ENCODE measurements at regions not wholly inside any gene's neighbourhood (a gene's known extent, or its start where the extent isn't known, plus 50 kb on each side); places are given as distances from the start of the nearest gene placed in this dataset.

DNA sequence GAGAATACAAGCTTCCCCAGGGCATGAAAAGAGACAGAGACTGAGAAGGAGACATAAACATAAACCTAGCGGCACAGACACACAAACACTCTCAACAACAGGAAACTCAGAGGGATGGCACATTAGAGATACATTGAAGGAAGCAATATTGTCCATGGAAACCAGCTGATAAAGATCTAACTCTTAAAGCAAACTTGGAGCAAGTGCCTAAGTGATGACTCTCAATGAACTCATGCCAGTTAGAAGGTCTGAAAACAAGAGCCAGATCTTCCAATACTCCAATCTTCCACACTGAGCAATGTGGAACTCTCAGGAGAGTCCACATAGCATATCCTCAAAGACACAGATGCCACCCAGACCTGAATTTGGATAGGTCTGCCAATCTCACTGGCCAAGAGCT, 168.8 kb upstream of the ISX start:
- Histone ChIP-seq H3K9ac (ENCODE audit: control insufficient read depth, extremely low read depth, insufficient read depth, low read length) (no peak overlapping the region), H3K9me3 (ENCODE audit: control insufficient read depth, low read depth, low read length) (no peaks in the 10 kb centered on the region)

DNA sequence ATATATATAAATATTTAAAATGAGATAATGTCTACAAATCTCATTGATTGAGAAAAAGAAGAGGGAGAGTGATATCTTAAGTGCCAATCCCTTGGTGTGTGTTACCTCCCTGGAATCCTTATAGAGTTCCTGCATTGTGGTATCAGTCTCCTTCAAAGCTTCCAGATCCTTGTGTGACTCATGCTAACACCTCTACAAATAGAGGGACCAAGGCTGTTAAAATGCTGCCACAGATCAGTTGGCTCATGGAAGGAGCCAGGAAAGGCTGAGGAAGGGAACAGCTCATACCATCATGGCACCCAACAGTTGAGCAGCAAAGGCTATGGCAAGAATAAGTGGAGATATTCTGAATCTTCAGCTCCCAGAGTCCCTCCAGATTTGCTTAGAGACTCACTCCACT, 163.6 kb upstream of the ISX start:
- no peaks in the 10 kb centered on the region for H3K9me1 ChIP-seq (ENCODE audit: control insufficient read depth, extremely low read depth, insufficient read depth, low read length)
- no peaks in the 10 kb centered on the region for H4K20me1 ChIP-seq (ENCODE audit: control insufficient read depth, extremely low read depth, insufficient read depth, low read length)
- H3K27me3 ChIP-seq (ENCODE audit: control insufficient read depth, extremely low read depth, insufficient read depth, low read length) = no peaks in the 10 kb centered on the region
- H3K4me2 ChIP-seq (ENCODE audit: control insufficient read depth, extremely low read depth, insufficient read depth, low read depth, low read length) = no peak overlapping the region
- TF ChIP-seq CTCF (optimal IDR thresholded peaks at IDR 0.05 in 1 of 3, IDR thresholded peaks at IDR 0.05 in 1 of 3, conservative IDR thresholded peaks at IDR 0.05 in 1 of 3; ENCODE audit: extremely low read depth in 1 of 3, insufficient read depth in 2 of 3, low read length in 3 of 3) = no peak
- TF ChIP-seq EZH2 (IDR thresholded peaks at IDR 0.05; ENCODE audit: low read length) = no peak
- H3K9ac ChIP-seq (ENCODE audit: control insufficient read depth, extremely low read depth, insufficient read depth, low read length) = no peak overlapping the region
- no peaks in the 10 kb centered on the region for H3K9me3 ChIP-seq (ENCODE audit: control insufficient read depth, low read depth, low read length)
- FAIRE-seq = no peak
- no peak overlapping the region for H3K4me3 ChIP-seq (ENCODE audit: control insufficient read depth in 2 of 3, extremely low read depth in 1 of 3, insufficient read depth in 2 of 3, low read depth in 1 of 3, low read length in 3 of 3)
- dilution Hi-C loops (cut with MboI; ENCODE audit: extremely low pct_ligation_motif_present, low sequenced_read_pairs) = no loop called here
- DNase-seq (ENCODE audit: low read depth, low spot score) = no peak
- H2AFZ ChIP-seq (ENCODE audit: control insufficient read depth, low read length) = no peak overlapping the region
- H3K4me1 ChIP-seq (ENCODE audit: control insufficient read depth, extremely low read depth, insufficient read depth, low read length) = no peaks in the 10 kb centered on the region
- H3K27ac ChIP-seq (ENCODE audit: control insufficient read depth, insufficient read depth, low read length) = no peak overlapping the region
- H3K36me3 ChIP-seq (ENCODE audit: control insufficient read depth in 2 of 2, extremely low read depth in 1 of 2, insufficient read depth in 2 of 2, low read length in 2 of 2) = no peaks in the 10 kb centered on the region
- H3K79me2 ChIP-seq (ENCODE audit: control insufficient read depth, insufficient read depth, low read length) = no peaks in the 10 kb centered on the region

More for the DNA sequence above, 168.8 kb upstream of the ISX start:
- dilution Hi-C loops (cut with MboI; ENCODE audit: extremely low pct_ligation_motif_present, low sequenced_read_pairs) = no loop called here
- Histone ChIP-seq H3K9me1 (ENCODE audit: control insufficient read depth, extremely low read depth, insufficient read depth, low read length) (no peaks in the 10 kb centered on the region), H3K79me2 (ENCODE audit: control insufficient read depth, insufficient read depth, low read length) (no peaks in the 10 kb centered on the region), H3K27me3 (ENCODE audit: control insufficient read depth, extremely low read depth, insufficient read depth, low read length) (no peaks in the 10 kb centered on the region), H2AFZ (ENCODE audit: control insufficient read depth, low read length) (no peak overlapping the region), H3K4me2 (ENCODE audit: control insufficient read depth, extremely low read depth, insufficient read depth, low read depth, low read length) (no peak overlapping the region), H4K20me1 (ENCODE audit: control insufficient read depth, extremely low read depth, insufficient read depth, low read length) (no peaks in the 10 kb centered on the region), H3K4me3 (ENCODE audit: control insufficient read depth in 2 of 3, extremely low read depth in 1 of 3, insufficient read depth in 2 of 3, low read depth in 1 of 3, low read length in 3 of 3) (no peak overlapping the region), H3K27ac (ENCODE audit: control insufficient read depth, insufficient read depth, low read length) (no peak overlapping the region), H3K4me1 (ENCODE audit: control insufficient read depth, extremely low read depth, insufficient read depth, low read length) (no peaks in the 10 kb centered on the region), H3K36me3 (ENCODE audit: control insufficient read depth in 2 of 2, extremely low read depth in 1 of 2, insufficient read depth in 2 of 2, low read length in 2 of 2) (no peaks in the 10 kb centered on the region)
- FAIRE-seq = no peak
- no peak for DNase-seq (ENCODE audit: low read depth, low spot score)
- TF ChIP-seq EZH2 (IDR thresholded peaks at IDR 0.05; ENCODE audit: low read length) (no peak), CTCF (optimal IDR thresholded peaks at IDR 0.05 in 1 of 3, IDR thresholded peaks at IDR 0.05 in 1 of 3, conservative IDR thresholded peaks at IDR 0.05 in 1 of 3; ENCODE audit: extremely low read depth in 1 of 3, insufficient read depth in 2 of 3, low read length in 3 of 3) (no peak)

Measured in keratinocyte (primary cell).